ENCODE measurements at regions not wholly inside any gene's neighbourhood (a gene's known extent, or its start where the extent isn't known, plus 50 kb on each side); places are given as distances from the start of the nearest gene placed in this dataset.
"Not testable (repeated sequence)": the region's sequence is repeated elsewhere in the genome, so short reads cannot be mapped to it uniquely, and the experiment has no call there.

DNA sequence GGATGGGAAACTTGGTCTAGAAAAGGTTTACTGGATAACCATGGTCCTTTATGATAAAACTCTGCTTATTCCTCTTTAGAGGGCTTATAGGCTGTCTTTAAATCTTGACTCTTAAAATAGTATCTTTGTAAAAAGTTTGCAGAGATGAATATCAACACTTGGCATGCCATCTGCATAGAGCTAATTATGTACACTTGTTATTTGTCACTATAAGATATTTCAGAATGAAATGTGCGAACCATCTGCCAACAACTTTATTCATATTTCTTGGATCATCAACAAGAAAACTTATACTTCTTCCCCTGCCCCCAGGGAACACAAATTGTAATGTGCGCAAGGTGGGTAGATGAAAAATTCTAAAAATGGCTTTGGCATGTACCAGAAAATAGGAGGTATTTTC, 653.0 kb upstream of the CHAC2 start:
- no peak for DNase-seq

- not testable (repeated sequence) for DNase-seq
Observed at GRCh38 chr2:53112408-53112807, 655.2 kb upstream of the CHAC2 start.

DNA sequence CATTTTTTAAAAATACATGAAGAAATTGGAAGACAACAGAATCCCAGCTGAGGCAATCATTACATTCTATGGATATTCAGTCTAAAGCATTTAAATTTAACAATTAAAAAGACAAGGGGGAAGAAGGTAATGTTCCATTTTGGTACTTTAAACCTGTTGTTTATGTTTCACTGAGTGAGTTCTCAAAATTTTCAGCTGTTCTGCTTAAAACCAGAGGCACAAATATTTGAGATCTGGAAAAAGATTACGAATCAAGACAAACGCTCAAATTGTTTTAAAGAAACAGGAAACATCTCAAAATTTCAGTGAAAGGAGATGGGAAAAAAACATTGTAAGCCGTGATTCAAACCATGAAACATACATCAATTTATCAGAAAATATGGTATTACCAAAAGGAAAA, 656.2 kb upstream of the CHAC2 start:
- DNase-seq = no peak

GRCh38 chr2:53111004-53111403, 656.6 kb upstream of the CHAC2 start:
- DNase-seq = no peak

DNA sequence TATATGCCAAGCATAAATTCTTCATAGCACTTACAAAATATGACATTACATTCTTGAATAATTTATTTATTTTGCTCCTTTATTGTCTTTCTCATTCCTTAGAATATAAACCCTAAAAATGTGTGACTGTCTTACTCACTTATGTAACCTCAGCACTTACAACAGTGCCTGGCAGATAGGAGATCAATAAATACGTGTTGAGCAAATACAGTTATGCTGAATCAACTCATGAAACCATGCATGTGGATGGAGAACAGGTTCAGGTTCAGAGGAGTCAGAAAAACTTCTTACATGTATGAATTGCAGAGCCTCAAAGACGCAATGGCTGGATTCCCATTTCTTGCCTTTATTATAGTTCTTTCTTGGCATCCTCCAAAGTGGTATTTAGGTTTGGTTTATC, 659.4 kb upstream of the CHAC2 start:
- no peak for DNase-seq

DNA sequence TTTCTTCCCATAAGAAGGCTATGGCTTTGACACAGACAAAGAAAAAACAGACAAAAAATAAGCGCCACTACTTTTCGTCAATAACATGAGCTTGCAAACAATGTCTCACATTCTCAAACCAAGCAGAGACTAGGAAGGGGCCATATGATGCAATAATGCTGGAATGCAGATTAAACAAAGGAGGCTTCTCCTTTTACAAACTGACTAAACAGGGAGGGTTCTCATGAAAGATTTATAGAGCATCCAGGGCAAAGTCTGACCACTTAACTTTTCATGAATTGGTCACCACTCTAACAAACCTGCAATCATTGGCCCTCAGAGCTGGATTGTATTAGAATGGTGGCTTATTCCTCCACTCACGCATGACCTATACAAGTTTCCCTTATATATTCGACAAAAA, 663.3 kb upstream of the CHAC2 start:
- DNase-seq = no peak

DNA sequence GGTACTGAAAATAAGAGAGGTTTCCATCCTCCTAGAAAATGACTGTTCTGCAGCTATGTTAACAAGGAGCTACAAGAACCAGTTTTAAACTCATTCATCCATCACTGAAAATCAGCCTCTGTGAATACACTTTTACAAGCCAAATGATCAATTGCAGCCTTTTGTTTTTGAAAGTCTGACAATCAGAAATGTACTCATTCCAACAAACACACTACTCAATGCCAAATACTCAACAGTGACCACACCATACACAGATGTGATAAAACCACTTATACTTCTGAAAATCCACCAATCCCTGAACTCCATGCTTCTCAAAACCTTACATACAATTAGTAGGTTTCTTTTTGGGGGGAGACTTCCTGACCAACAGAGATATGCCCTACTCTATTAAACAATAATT, 663.9 kb upstream of the CHAC2 start:
- no peak for DNase-seq

DNA sequence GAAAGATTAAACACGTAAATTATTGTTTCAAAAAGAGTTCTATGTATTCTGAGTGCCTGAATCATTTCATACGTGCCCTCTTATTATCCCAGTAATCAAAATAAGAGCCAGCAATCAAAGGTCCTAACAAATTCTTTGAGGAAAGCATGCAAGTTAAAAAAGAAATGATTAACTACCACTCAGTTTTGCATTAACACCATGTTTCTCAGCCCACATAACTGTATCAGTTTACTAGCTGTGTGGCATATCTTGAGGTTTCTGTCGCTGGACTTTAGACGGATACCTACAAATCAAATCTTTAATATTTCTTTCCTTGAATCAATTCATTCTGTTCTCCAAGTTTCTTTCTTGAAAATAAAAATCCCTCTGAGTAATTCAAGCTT, 668.9 kb upstream of the CHAC2 start:
- DNase-seq = no peak

GRCh38 chr2:53096351-53096750, 671.3 kb upstream of the CHAC2 start:
- no peak for DNase-seq

DNA sequence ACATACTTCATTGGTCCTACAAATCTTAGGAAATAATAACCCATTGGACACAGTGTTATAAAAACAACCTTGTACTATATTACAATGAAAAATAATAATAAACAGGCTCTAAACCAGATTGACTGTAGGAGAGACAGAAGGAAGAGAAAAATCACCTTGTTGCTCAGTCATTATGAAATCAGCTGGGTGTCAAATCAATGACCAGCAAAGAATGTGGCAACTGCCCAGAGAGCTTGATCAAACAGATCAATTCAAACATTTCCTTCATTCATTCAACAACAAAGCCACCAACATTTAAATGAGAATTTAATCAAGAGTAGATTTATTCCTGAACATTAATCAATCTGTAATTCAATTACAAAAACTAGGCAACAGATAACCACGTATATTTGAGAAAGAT, 671.9 kb upstream of the CHAC2 start:
- DNase-seq = no peak

DNA sequence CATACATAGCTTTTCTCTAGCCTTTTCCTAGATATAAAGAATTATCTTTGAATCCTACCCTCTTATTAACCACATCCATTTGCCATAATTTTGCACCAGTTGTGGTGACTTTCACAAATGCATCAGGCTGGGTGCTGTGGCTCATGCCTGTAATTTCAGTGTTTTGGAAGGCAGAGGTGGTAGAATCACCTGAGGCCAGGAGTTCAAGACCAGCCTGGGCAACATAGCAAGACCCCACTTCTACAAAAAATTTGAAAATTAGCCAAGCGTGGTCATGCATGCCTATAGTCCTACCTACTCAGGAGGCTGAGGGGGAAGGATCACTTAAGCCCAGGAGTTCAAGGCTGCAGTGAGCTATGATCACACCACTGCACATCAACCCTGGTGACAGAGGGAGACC, 672.4 kb upstream of the CHAC2 start:
- no peak for DNase-seq

GRCh38 chr2:53093355-53093754, 674.2 kb upstream of the CHAC2 start:
- no peak for DNase-seq

DNA sequence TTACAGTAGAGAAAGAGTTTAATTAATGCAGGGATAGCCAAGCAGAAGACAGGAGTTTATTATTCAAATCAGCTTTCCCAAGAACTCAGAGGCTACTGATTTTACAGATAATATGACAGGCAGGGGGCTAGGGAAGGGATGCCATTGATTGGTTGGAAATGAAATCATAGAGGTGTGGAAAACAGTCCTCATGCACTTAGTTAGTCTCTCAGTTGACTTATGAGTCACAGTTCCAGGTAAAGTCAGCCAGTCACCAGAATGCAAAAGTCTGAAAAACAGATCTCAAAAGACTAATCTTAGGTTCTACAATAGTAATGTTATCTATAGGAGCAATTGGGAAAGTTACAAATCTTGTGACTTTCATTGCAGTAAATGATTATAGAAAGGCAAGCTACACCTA, 676.4 kb upstream of the CHAC2 start:
- no peak for DNase-seq

DNA sequence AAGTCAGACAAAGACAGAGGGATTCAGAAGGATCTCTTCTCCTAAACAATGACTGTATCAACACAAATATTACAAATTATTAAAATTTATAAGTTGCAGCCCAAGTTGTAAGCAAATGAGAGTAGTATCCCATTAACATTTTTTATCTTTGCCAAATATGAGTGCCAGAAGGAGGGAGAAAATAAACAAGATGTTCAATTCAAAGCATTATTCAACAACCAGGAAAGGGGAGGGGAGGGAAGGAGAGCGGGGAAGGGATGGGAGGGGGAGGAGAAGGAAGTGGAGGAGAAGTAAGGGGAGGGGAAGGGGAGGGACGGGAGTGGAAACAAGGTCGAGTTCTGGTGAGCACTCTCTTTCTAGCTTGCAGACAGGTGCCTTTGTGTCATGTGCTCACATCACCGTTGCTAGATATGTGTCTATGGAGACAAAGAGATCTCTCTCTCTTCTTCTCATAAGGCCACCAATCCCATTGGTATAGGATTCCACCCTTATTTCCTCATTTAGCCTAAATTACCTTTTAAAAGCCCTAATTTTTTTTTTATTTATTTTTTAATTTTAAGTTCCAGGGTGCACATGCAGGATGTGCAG, 679.6 kb upstream of the CHAC2 start:
- no peak for DNase-seq

GRCh38 chr2:53087262-53087873, 680.2 kb upstream of the CHAC2 start:
- no peak for DNase-seq

DNA sequence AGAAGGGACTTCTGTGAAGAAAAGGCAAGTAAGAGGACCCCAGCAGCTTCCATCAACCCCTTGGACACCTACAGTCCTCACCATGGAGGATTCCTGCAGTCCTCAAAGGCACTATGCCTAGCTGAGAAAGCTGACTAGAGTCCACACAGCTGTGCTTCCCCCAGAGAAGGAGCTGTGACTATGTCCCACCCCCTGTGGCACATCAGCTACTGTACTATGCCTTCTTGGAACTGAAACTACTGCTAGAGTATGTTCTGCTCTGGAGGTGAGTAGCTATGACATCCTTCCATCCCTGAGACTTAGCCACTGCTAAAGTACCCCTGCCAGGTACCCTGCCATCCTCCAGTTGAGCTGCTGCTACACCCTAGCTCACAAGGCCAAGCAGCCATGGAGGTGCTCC, 690.2 kb upstream of the CHAC2 start:
- DNase-seq = no peak

GRCh38 chr2:53075760-53076159, 691.8 kb upstream of the CHAC2 start:
- no peak for DNase-seq

DNA sequence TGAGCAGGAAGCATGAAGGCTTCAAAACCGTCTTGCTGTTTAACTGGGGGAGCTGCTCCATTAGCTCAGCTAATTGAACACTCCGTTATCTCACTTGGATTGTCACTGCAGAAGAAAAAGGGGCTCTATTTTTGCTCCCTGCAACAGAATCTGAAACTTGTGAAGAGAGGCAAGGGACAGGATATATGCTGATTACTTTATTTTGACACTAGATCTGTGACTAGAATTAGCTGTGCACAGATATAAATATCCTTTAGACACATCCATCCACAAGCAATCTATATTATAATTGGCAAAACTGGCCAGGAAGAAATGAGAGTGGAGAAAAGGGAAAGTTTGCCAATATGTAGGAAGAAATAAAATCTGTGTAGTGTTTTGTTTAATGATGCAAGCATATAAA, 700.1 kb upstream of the CHAC2 start:
- no peak for DNase-seq

GRCh38 chr2:53067056-53067455, 700.5 kb upstream of the CHAC2 start:
- DNase-seq = no peak

DNA sequence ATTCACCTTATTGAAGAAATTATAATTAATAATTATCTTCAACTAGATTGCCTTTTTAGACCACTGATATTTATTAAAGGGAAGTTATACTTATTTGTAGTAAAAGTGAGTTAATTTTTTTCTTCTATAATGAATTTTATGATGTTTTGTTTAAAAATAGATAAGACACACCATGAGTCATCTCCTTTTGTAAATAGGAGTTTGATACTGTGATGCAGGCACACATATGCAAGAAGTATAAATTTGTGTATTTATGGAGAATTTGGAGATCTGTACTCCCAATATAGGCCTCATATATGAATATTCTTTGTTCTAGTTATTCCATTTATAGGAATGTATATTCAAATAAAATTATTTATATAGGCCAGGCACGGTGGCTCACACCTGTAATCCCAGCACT, 703.5 kb upstream of the CHAC2 start:
- no peak for DNase-seq

DNA sequence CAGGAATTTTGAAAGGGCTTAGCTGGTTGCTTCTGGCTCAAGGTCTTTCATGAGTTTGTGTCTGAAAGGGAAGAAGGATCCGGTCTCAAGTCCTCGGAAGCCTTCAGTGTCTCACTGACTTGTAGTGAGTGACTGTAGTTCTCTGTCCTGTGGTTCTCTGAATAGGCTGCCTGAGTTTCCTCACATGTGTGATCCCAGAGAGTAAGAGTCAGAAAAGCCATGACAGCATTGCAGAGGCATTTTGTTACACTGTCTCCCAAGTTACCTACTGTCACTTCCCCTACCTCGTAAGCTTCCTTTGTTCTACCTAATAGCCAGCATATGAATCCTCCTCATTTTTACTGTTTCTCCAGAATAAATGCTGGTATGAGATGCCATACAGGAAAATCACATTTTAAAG, 709.1 kb upstream of the CHAC2 start:
- DNase-seq = no peak

GRCh38 chr2:53053937-53054336, 713.7 kb upstream of the CHAC2 start:
- DNase-seq = no peak

DNA sequence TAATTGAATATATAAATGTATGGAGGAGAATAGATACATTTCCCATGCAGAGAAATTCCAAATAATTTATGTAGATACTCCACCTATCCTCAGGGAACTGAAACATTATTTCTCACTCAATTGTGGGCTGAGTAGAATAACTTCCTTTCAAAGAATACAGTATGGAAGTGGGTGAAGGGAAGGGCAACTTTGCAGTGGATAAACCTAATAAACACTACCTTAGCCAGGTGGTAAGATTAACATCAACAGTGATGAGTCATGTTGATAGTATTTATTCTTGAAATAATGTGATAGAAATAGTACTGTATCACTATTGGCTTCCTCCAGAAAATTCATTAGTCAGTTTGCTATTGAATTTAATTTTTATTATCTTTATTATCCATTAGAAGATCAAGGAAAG, 716.4 kb upstream of the CHAC2 start:
- DNase-seq = no peak

DNA sequence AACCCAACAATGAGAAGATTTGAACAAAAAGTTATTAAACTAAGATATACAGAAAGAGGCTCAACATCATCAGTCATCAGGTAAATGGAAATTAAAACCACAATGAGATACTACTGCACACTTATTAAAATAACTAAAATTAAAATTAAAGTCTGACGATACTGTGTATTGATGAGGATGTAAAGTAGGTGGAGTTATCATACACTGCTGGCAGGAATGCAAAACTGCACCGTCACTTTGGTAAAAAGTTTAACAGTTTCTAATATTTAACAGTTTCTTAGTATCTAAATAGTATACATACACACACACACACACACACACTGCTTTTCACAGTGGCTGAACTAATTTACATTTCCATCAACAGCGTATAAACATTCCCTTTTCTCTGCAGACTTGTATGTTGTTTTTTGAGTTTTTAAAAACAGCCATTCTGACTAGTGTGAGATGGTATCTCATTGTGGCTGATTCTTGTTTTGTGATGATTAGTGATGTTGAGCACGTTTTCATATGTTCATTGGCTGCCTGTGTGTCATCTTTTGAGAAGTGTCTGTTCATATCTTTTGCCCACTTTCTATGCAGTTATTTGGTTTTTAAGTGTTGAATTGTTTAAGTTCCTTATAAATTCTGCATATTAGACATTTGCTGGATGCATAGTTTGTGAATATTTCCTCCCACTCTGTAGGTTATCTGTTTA, 726.9 kb upstream of the CHAC2 start:
- no peak for DNase-seq

Measured in hypothalamus (tissue), 51 donors.